ENCODE measurements at regions not wholly inside any gene's neighbourhood (a gene's known extent, or its start where the extent isn't known, plus 50 kb on each side); places are given as distances from the start of the nearest gene placed in this dataset.

DNA sequence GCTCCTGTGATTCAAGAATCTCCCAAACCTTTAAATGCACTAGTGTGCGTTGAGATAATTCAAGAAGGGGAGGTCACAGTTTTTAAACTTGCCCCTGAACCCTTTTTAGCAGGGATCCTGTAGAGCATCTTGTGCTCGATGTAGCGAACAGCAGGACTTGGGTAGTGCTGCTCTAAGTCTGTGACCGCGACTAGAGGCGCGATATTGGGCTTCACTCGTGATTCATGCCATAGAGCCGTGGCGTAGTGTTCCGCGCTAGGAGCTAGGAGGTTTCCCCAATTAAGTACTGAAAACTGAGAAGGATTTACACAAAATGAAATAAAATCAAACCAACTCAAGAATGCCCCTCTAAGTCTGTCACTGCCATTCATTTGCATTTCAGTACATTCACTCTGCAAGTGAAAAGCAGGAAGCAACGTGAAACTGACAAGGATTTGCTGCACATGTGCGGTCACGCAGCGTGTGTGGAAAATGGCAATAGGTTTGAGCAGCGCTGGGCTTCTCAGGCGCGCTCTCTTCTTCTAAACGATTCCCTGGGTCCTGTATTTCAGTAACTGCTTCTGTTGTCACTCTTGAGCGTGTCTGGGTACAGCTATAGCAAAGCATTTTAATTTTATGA is 1135.9 kb upstream of the WWC1 start:
- Histone ChIP-seq H3K9me3 (replicated peaks in 1 of 2; ENCODE audit: control insufficient read depth in 1 of 2, insufficient read depth in 1 of 2, low read length in 2 of 2) (peaks cover 0 to 5% of the 10 kb centered on the region in 2 donors), H3K4me3 (replicated peaks in 1 of 3; ENCODE audit: low read depth in 2 of 3, low read length in 3 of 3) (no peak overlapping the region), H3K36me3 (replicated peaks in 1 of 2; ENCODE audit: control insufficient read depth in 1 of 2, insufficient read depth in 2 of 2, low read length in 2 of 2) (no peaks in the 10 kb centered on the region), H4K20me1 (ENCODE audit: insufficient read depth, low read length) (no peaks in the 10 kb centered on the region), H3K4me1 (ENCODE audit: control insufficient read depth in 1 of 2, insufficient read depth in 2 of 2, low read length in 2 of 2) (no peaks in the 10 kb centered on the region), H3K27ac (ENCODE audit: low read depth in 1 of 2, low read length in 2 of 2) (no peak overlapping the region), H3K9ac (ENCODE audit: insufficient read depth, low read length, poor library complexity, severe bottlenecking) (no peak overlapping the region), H3K27me3 (ENCODE audit: control insufficient read depth in 2 of 2, insufficient read depth in 2 of 2, low read length in 2 of 2) (no peaks in the 10 kb centered on the region), H2AFZ (ENCODE audit: insufficient read depth, low read depth, low read length, poor library complexity, severe bottlenecking) (no peak overlapping the region), H3K4me2 (replicated peaks; ENCODE audit: extremely low read depth, low read length, poor library complexity, severe bottlenecking) (no peak overlapping the region), H3K79me2 (ENCODE audit: insufficient read depth, low read length) (no peaks in the 10 kb centered on the region)
- Mint-ChIP-seq H3K4me3 (no peak overlapping the region), H3K27ac (no peak overlapping the region), H3K36me3 (no peaks in the 10 kb centered on the region), H3K4me1 (no peaks in the 10 kb centered on the region), H3K27me3 (ENCODE audit: low read depth in 3 of 3) (peaks cover 0 to 1% (median 0%) of the 10 kb centered on the region in 3 donors), H3K9me3 (peaks cover 0 to 8% (median 2%) of the 10 kb centered on the region in 7 donors)
- TF ChIP-seq, protein P1, sequence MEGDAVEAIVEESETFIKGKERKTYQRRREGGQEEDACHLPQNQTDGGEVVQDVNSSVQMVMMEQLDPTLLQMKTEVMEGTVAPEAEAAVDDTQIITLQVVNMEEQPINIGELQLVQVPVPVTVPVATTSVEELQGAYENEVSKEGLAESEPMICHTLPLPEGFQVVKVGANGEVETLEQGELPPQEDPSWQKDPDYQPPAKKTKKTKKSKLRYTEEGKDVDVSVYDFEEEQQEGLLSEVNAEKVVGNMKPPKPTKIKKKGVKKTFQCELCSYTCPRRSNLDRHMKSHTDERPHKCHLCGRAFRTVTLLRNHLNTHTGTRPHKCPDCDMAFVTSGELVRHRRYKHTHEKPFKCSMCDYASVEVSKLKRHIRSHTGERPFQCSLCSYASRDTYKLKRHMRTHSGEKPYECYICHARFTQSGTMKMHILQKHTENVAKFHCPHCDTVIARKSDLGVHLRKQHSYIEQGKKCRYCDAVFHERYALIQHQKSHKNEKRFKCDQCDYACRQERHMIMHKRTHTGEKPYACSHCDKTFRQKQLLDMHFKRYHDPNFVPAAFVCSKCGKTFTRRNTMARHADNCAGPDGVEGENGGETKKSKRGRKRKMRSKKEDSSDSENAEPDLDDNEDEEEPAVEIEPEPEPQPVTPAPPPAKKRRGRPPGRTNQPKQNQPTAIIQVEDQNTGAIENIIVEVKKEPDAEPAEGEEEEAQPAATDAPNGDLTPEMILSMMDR (IDR thresholded peaks at IDR 0.05), result no peak
- no peak for DNase-seq
- 80% methylated on average over 15 of the region's 21 CpGs for WGBS (ENCODE audit: insufficient coverage)
- intact Hi-C loops (cut with micrococcal nuclease), result no loop called here

DNA sequence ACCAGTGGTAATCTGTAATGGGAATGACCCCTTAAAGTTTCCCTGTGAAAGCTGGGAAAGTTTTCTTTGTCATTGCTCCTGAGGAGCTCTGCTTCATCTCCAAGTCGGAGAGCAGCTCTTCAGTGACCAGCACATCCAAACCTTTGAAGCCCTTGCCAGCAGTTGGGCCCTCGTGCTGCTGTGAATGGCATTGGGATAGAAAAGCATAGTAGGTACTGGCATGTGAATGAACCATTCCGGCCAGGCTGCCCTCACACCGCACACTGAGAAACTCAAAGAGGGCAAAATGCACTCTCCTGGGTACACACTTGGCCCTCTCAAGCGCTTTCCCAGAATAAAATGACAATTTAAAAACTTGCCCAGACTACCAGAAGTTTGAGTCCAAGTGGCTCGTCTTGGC is 1135.0 kb upstream of the WWC1 start:
- no peak overlapping the region for H3K4me3 ChIP-seq (replicated peaks in 1 of 3; ENCODE audit: low read depth in 2 of 3, low read length in 3 of 3)
- H3K9ac ChIP-seq (ENCODE audit: insufficient read depth, low read length, poor library complexity, severe bottlenecking), result no peak overlapping the region
- H3K27me3 ChIP-seq (ENCODE audit: control insufficient read depth in 2 of 2, insufficient read depth in 2 of 2, low read length in 2 of 2), result no peaks in the 10 kb centered on the region
- no peaks in the 10 kb centered on the region for H3K4me1 ChIP-seq (ENCODE audit: control insufficient read depth in 1 of 2, insufficient read depth in 2 of 2, low read length in 2 of 2)
- 93% methylated on average over 3 of the region's 6 CpGs for WGBS (ENCODE audit: insufficient coverage)
- H3K36me3 ChIP-seq (replicated peaks in 1 of 2; ENCODE audit: control insufficient read depth in 1 of 2, insufficient read depth in 2 of 2, low read length in 2 of 2), result no peaks in the 10 kb centered on the region
- Mint-ChIP-seq H3K4me1 (no peaks in the 10 kb centered on the region), H3K36me3 (no peaks in the 10 kb centered on the region), H3K27ac (no peak overlapping the region), H3K9me3 (peaks cover 0 to 8% (median 2%) of the 10 kb centered on the region in 7 donors), H3K27me3 (ENCODE audit: low read depth in 3 of 3) (peaks cover 0 to 1% (median 0%) of the 10 kb centered on the region in 3 donors), H3K4me3 (no peak overlapping the region)
- H3K4me2 ChIP-seq (replicated peaks; ENCODE audit: extremely low read depth, low read length, poor library complexity, severe bottlenecking), result no peak overlapping the region
- no peaks in the 10 kb centered on the region for H4K20me1 ChIP-seq (ENCODE audit: insufficient read depth, low read length)
- DNase-seq, result no peak
- no peak overlapping the region for H2AFZ ChIP-seq (ENCODE audit: insufficient read depth, low read depth, low read length, poor library complexity, severe bottlenecking)
- no peaks in the 10 kb centered on the region for H3K79me2 ChIP-seq (ENCODE audit: insufficient read depth, low read length)
- intact Hi-C loops (cut with micrococcal nuclease), result no loop called here
- TF ChIP-seq, protein P1 (IDR thresholded peaks at IDR 0.05), result no peak
- no peak overlapping the region for H3K27ac ChIP-seq (ENCODE audit: low read depth in 1 of 2, low read length in 2 of 2)
- H3K9me3 ChIP-seq (replicated peaks in 1 of 2; ENCODE audit: control insufficient read depth in 1 of 2, insufficient read depth in 1 of 2, low read length in 2 of 2), result peaks cover 0 to 5% of the 10 kb centered on the region in 2 donors

Measured in CD14-positive monocyte (primary cell).